CD4-positive, alpha-beta memory T cell (primary cell): ENCODE measurements at regions not wholly inside any gene's neighbourhood (a gene's known extent, or its start where the extent isn't known, plus 50 kb on each side); places are given as distances from the start of the nearest gene placed in this dataset.
"Not testable (repeated sequence)": the region's sequence is repeated elsewhere in the genome, so short reads cannot be mapped to it uniquely, and the experiment has no call there.

ENCODE experiments used
- CTCF ChIA-PET: fragments of 350-600 bp; sonication (Branson Sonifier 250); formaldehyde crosslinking; loops from one replicate; lab custom pipeline; 2021; ENCODE audit warnings: inconsistent platforms; ENCODE audit not compliant: partially characterized antibody; lab: Charles Lee
- POLR2A ChIA-PET: fragments of 350-600 bp; sonication (Branson Sonifier 250); formaldehyde crosslinking; loops from one replicate; lab custom pipeline; 2021; ENCODE audit not compliant: partially characterized antibody; lab: Charles Lee
- DNase-seq, 5 donors: peaks; one replicate each; pipeline versions ENCODE4 v3.0.0 to v3.0.0-alpha.2; 2020 to 2022; ENCODE audit warnings: mixed read lengths in 1 of 5
- H3K27ac ChIP-seq: one replicate; pipeline ENCODE4 v1.7.0; 2013; ENCODE audit warnings: low read depth, low read length
- H3K27me3 ChIP-seq: 2 replicates; pipeline ENCODE4 v1.7.0; 2013; ENCODE audit warnings: mild to moderate bottlenecking, low read length, moderate library complexity; ENCODE audit not compliant: insufficient read depth
- H3K36me3 ChIP-seq: 2 replicates; pipeline ENCODE4 v1.7.0; 2013; ENCODE audit warnings: mild to moderate bottlenecking, low read length, moderate library complexity; ENCODE audit not compliant: insufficient read depth
- H3K4me1 ChIP-seq: 2 replicates; pipeline ENCODE4 v1.7.0; 2013; ENCODE audit warnings: mild to moderate bottlenecking, low read length, moderate library complexity; ENCODE audit not compliant: insufficient read depth
- H3K4me3 ChIP-seq, 2 donors: one replicate each; pipeline ENCODE4 v1.7.0; 2013; ENCODE audit warnings: low read length in 2 of 2, mild to moderate bottlenecking in 1 of 2
- H3K9me3 ChIP-seq, 2 donors: one replicate each; pipeline ENCODE4 v1.7.0; 2013; ENCODE audit warnings: low read length in 2 of 2, control low read depth in 1 of 2; ENCODE audit not compliant: control insufficient read depth in 1 of 2
- H3K27ac Mint-ChIP-seq, 7 donors: one replicate each; pipeline ENCODE4 v1.8.0; 2020 to 2021; ENCODE audit warnings: mixed read lengths in 7 of 7, mild to moderate bottlenecking in 6 of 7, inconsistent platforms in 3 of 7, moderate library complexity in 3 of 7
- H3K27me3 Mint-ChIP-seq, 2 donors: one replicate each; pipeline ENCODE4 v1.8.0; 2020 to 2021; ENCODE audit warnings: mixed read lengths in 2 of 2
- H3K36me3 Mint-ChIP-seq, 2 donors: one replicate each; pipeline ENCODE4 v1.8.0; 2020 to 2021; ENCODE audit warnings: mixed read lengths in 2 of 2, inconsistent platforms in 1 of 2, mild to moderate bottlenecking in 1 of 2
- H3K4me1 Mint-ChIP-seq, 4 donors: one replicate each; pipeline ENCODE4 v1.8.0; 2020 to 2021; ENCODE audit warnings: mixed read lengths in 4 of 4, mild to moderate bottlenecking in 1 of 4
- H3K4me3 Mint-ChIP-seq, 8 donors: one replicate each; pipeline ENCODE4 v1.8.0; 2020 to 2021; ENCODE audit warnings: mixed read lengths in 8 of 8, mild to moderate bottlenecking in 7 of 8, moderate library complexity in 6 of 8, inconsistent platforms in 3 of 8
- H3K9me3 Mint-ChIP-seq, 8 donors: one replicate each; pipeline ENCODE4 v1.8.0; 2020 to 2021; ENCODE audit warnings: mixed read lengths in 8 of 8, mild to moderate bottlenecking in 5 of 8, inconsistent platforms in 3 of 8, moderate library complexity in 1 of 8
- intact Hi-C: fragments of 100-400 bp; cut with micrococcal nuclease; formaldehyde crosslinking; loops from one replicate; pipeline ENCODE4 v1.15.1; 2023

- intact Hi-C loops = no loop called here
- DNase-seq = no peak
- H3K4me1 ChIP-seq = no peaks in the 10 kb centered on the region
- H3K27me3 Mint-ChIP-seq = peaks cover 5% of the 10 kb centered on the region in 2 donors
- peaks cover 0 to 4% (median 3%) of the 10 kb centered on the region in 8 donors for H3K9me3 Mint-ChIP-seq
- H3K27ac Mint-ChIP-seq = no peak overlapping the region
- no peaks in the 10 kb centered on the region for H3K4me1 Mint-ChIP-seq
- H3K36me3 ChIP-seq = no peaks in the 10 kb centered on the region
- H3K9me3 ChIP-seq = no peaks in the 10 kb centered on the region
- no peak overlapping the region for H3K4me3 ChIP-seq
- H3K4me3 Mint-ChIP-seq = no peak overlapping the region
- H3K27ac ChIP-seq = no peak overlapping the region
- POLR2A ChIA-PET = no interaction called here
- no peaks in the 10 kb centered on the region for H3K27me3 ChIP-seq
- H3K36me3 Mint-ChIP-seq = peaks cover 0 to 2% of the 10 kb centered on the region in 2 donors
- CTCF ChIA-PET = no interaction called here
Observed at GRCh38 chr11:69221086-69221485, 65.4 kb downstream of the SMIM38 start.

GRCh38 chr11:69221636-69222035 is 65.9 kb downstream of the SMIM38 start:
- H3K4me1 Mint-ChIP-seq, H3K4me1 ChIP-seq, H3K27me3 Mint-ChIP-seq, H3K9me3 Mint-ChIP-seq, DNase-seq, H3K27ac Mint-ChIP-seq, intact Hi-C loops, H3K9me3 ChIP-seq, H3K36me3 Mint-ChIP-seq, H3K27me3 ChIP-seq, H3K27ac ChIP-seq, H3K4me3 ChIP-seq, H3K4me3 Mint-ChIP-seq, H3K36me3 ChIP-seq, CTCF ChIA-PET, POLR2A ChIA-PET: not testable (repeated sequence)

GRCh38 chr11:69227271-69227670 is 66.7 kb upstream of the MYEOV start:
- ChIA-PET CTCF (no interaction called here), POLR2A (no interaction called here)
- no peak for DNase-seq
- no peak overlapping the region for H3K4me3 Mint-ChIP-seq
- H3K4me1 Mint-ChIP-seq = no peaks in the 10 kb centered on the region
- H3K27ac Mint-ChIP-seq = peak overlapping the region in 1 of 7 donors; percentile 65
- Histone ChIP-seq H3K4me3 (no peak overlapping the region), H3K27me3 (no peaks in the 10 kb centered on the region), H3K9me3 (no peaks in the 10 kb centered on the region), H3K27ac (no peak overlapping the region), H3K36me3 (no peaks in the 10 kb centered on the region), H3K4me1 (no peaks in the 10 kb centered on the region)
- H3K36me3 Mint-ChIP-seq = peaks cover 0 to 9% of the 10 kb centered on the region in 2 donors
- peaks cover 3 to 17% (median 10%) of the 10 kb centered on the region in 8 donors for H3K9me3 Mint-ChIP-seq
- intact Hi-C loops = no loop called here
- H3K27me3 Mint-ChIP-seq = peaks cover 16 to 27% of the 10 kb centered on the region in 2 donors

- no peak overlapping the region for H3K27ac Mint-ChIP-seq
- Histone ChIP-seq H3K36me3 (no peaks in the 10 kb centered on the region), H3K27me3 (no peaks in the 10 kb centered on the region), H3K27ac (no peak overlapping the region), H3K4me1 (no peaks in the 10 kb centered on the region), H3K4me3 (no peak overlapping the region), H3K9me3 (no peaks in the 10 kb centered on the region)
- H3K36me3 Mint-ChIP-seq = peaks cover 0 to 9% of the 10 kb centered on the region in 2 donors
- ChIA-PET CTCF (no interaction called here), POLR2A (no interaction called here)
- no peak for DNase-seq
- H3K4me3 Mint-ChIP-seq = no peak overlapping the region
- intact Hi-C loops = no loop called here
- H3K4me1 Mint-ChIP-seq = no peaks in the 10 kb centered on the region
- H3K27me3 Mint-ChIP-seq = peaks cover 16 to 30% of the 10 kb centered on the region in 2 donors
- peaks cover 3 to 17% (median 10%) of the 10 kb centered on the region in 8 donors for H3K9me3 Mint-ChIP-seq
Observed at GRCh38 chr11:69229511-69229910, 64.4 kb upstream of the MYEOV start.

GRCh38 chr11:69230856-69231425 is 63.0 kb upstream of the MYEOV start:
- intact Hi-C loops = no loop called here
- no peaks in the 10 kb centered on the region for H3K4me1 Mint-ChIP-seq
- H3K27me3 Mint-ChIP-seq = peaks cover 13 to 25% of the 10 kb centered on the region in 2 donors
- peaks cover 0 to 8% of the 10 kb centered on the region in 2 donors for H3K36me3 Mint-ChIP-seq
- ChIA-PET CTCF (no interaction called here), POLR2A (no interaction called here)
- Histone ChIP-seq H3K4me3 (no peak overlapping the region), H3K9me3 (no peaks in the 10 kb centered on the region), H3K4me1 (no peaks in the 10 kb centered on the region), H3K27me3 (no peaks in the 10 kb centered on the region), H3K27ac (no peak overlapping the region), H3K36me3 (no peaks in the 10 kb centered on the region)
- DNase-seq = no peak
- H3K9me3 Mint-ChIP-seq = peaks cover 3 to 16% (median 8%) of the 10 kb centered on the region in 8 donors
- no peak overlapping the region for H3K4me3 Mint-ChIP-seq
- H3K27ac Mint-ChIP-seq = no peak overlapping the region

- Histone ChIP-seq H3K4me3 (no peak overlapping the region), H3K27ac (no peak overlapping the region), H3K27me3 (no peaks in the 10 kb centered on the region), H3K36me3 (no peaks in the 10 kb centered on the region), H3K9me3 (no peaks in the 10 kb centered on the region), H3K4me1 (no peaks in the 10 kb centered on the region)
- H3K4me1 Mint-ChIP-seq = no peaks in the 10 kb centered on the region
- ChIA-PET CTCF (no interaction called here), POLR2A (no interaction called here)
- H3K9me3 Mint-ChIP-seq = peaks cover 0 to 10% (median 3%) of the 10 kb centered on the region in 8 donors
- intact Hi-C loops = no loop called here
- peaks cover 0 to 3% of the 10 kb centered on the region in 2 donors for H3K36me3 Mint-ChIP-seq
- peaks cover 8 to 24% of the 10 kb centered on the region in 2 donors for H3K27me3 Mint-ChIP-seq
- no peak overlapping the region for H3K27ac Mint-ChIP-seq
- DNase-seq = no peak
- no peak overlapping the region for H3K4me3 Mint-ChIP-seq
Observed at GRCh38 chr11:69231466-69232018, 62.4 kb upstream of the MYEOV start.

- Histone ChIP-seq H3K27ac (no peak overlapping the region), H3K36me3 (no peaks in the 10 kb centered on the region), H3K4me3 (no peak overlapping the region), H3K9me3 (no peaks in the 10 kb centered on the region), H3K27me3 (no peaks in the 10 kb centered on the region), H3K4me1 (no peaks in the 10 kb centered on the region)
- Mint-ChIP-seq H3K9me3 (no peaks in the 10 kb centered on the region), H3K4me3 (peak overlapping the region in 1 of 8 donors; percentile 43), H3K4me1 (no peaks in the 10 kb centered on the region), H3K36me3 (peaks cover 0 to 3% of the 10 kb centered on the region in 2 donors), H3K27me3 (peaks cover 1 to 16% of the 10 kb centered on the region in 2 donors), H3K27ac (no peak overlapping the region)
- intact Hi-C loops = no loop called here
- ChIA-PET POLR2A (no interaction called here), CTCF (no interaction called here)
- no peak for DNase-seq
Observed at GRCh38 chr11:69232821-69233743, 60.9 kb upstream of the MYEOV start.
